ENCODE measurements at regions not wholly inside any gene's neighbourhood (a gene's known extent, or its start where the extent isn't known, plus 50 kb on each side); places are given as distances from the start of the nearest gene placed in this dataset.

GRCh38 chr2:104476563-104476988, 377.3 kb upstream of the POU3F3 start:
- no peaks in the 10 kb centered on the region for H3K4me1 ChIP-seq
- H3K36me3 ChIP-seq, result no peaks in the 10 kb centered on the region
- TF ChIP-seq POLR2A (IDR thresholded peaks at IDR 0.05), result no peak
- TF ChIP-seq CTCF (IDR thresholded peaks at IDR 0.05 in 8 of 11, conservative IDR thresholded peaks at IDR 0.05 in 3 of 11), result no peak
- TF ChIP-seq POLR2AphosphoS5 (IDR thresholded peaks at IDR 0.05), result no peak
- no peak overlapping the region for H3K27ac ChIP-seq
- no peaks in the 10 kb centered on the region for H3K9me3 ChIP-seq
- DNase-seq, result no peak
- H3K4me3 ChIP-seq, result no peak overlapping the region
- WGBS, 5 donors, result 83 to 94% (median 85%) methylated on average over 4 of the region's 4 CpGs
- intact Hi-C loops (cut with DNase I; ENCODE audit: low total_unique reads), result no loop called here
- H3K27me3 ChIP-seq (replicated peaks in 1 of 7), result no peaks in the 10 kb centered on the region

GRCh38 chr2:104481341-104481740, 372.6 kb upstream of the POU3F3 start:
- H3K27me3 ChIP-seq (replicated peaks in 1 of 7), result no peaks in the 10 kb centered on the region
- H3K27ac ChIP-seq, result no peak overlapping the region
- no peaks in the 10 kb centered on the region for H3K36me3 ChIP-seq
- DNase-seq, result no peak
- H3K9me3 ChIP-seq, result no peaks in the 10 kb centered on the region
- intact Hi-C loops (cut with DNase I; ENCODE audit: low total_unique reads), result no loop called here
- H3K4me3 ChIP-seq, result no peak overlapping the region
- no peaks in the 10 kb centered on the region for H3K4me1 ChIP-seq
- TF ChIP-seq POLR2AphosphoS5 (IDR thresholded peaks at IDR 0.05), result no peak
- TF ChIP-seq CTCF (IDR thresholded peaks at IDR 0.05 in 8 of 11, conservative IDR thresholded peaks at IDR 0.05 in 3 of 11), result no peak
- no peak for TF ChIP-seq POLR2A (IDR thresholded peaks at IDR 0.05)
- 81 to 91% (median 86%) methylated on average over 6 of the region's 6 CpGs for WGBS, 5 donors

GRCh38 chr2:104487366-104487765, 366.5 kb upstream of the POU3F3 start:
- Histone ChIP-seq H3K27ac (no peak overlapping the region), H3K9me3 (no peaks in the 10 kb centered on the region), H3K27me3 (replicated peaks in 1 of 7) (no peaks in the 10 kb centered on the region), H3K4me3 (no peak overlapping the region), H3K36me3 (no peaks in the 10 kb centered on the region), H3K4me1 (no peaks in the 10 kb centered on the region)
- no peak for DNase-seq
- WGBS, 5 donors, result 40 to 66% (median 54%) methylated on average over 4 of the region's 4 CpGs
- intact Hi-C loops (cut with DNase I; ENCODE audit: low total_unique reads), result no loop called here
- no peak for TF ChIP-seq POLR2AphosphoS5 (IDR thresholded peaks at IDR 0.05)
- no peak for TF ChIP-seq POLR2A (IDR thresholded peaks at IDR 0.05)
- TF ChIP-seq CTCF (IDR thresholded peaks at IDR 0.05 in 8 of 11, conservative IDR thresholded peaks at IDR 0.05 in 3 of 11), result no peak

GRCh38 chr2:104493698-104494097, 360.2 kb upstream of the POU3F3 start:
- WGBS, 5 donors, result 0 to 85% (median 41%) methylated on average over 1 of the region's 1 CpG
- intact Hi-C loops (cut with DNase I; ENCODE audit: low total_unique reads), result no loop called here
- no peak overlapping the region for H3K4me3 ChIP-seq

More at GRCh38 chr2:104493698-104494097, 360.2 kb upstream of the POU3F3 start:
- Histone ChIP-seq H3K36me3 (no peaks in the 10 kb centered on the region), H3K9me3 (no peaks in the 10 kb centered on the region), H3K27ac (no peak overlapping the region), H3K4me1 (no peaks in the 10 kb centered on the region), H3K27me3 (replicated peaks in 1 of 7) (no peaks in the 10 kb centered on the region)
- no peak for DNase-seq
- no peak for TF ChIP-seq CTCF (IDR thresholded peaks at IDR 0.05 in 8 of 11, conservative IDR thresholded peaks at IDR 0.05 in 3 of 11)
- TF ChIP-seq POLR2AphosphoS5 (IDR thresholded peaks at IDR 0.05), result no peak
- no peak for TF ChIP-seq POLR2A (IDR thresholded peaks at IDR 0.05)

Data from spleen (tissue), 11 donors.